A673 (cell line): ENCODE measurements at regions not wholly inside any gene's neighbourhood (a gene's known extent, or its start where the extent isn't known, plus 50 kb on each side); places are given as distances from the start of the nearest gene placed in this dataset.

ENCODE experiments used
- EZH2 ChIP-seq: fragments of 200-600 bp; sonication (generic); IDR thresholded peaks from 2 replicates; pipeline ENCODE4 v1.6.1; 2017; ENCODE audit warnings: borderline replicate concordance, low read depth, mild to moderate bottlenecking, mixed read lengths, antibody characterized with exemption, low read length; ENCODE audit not compliant: poor library complexity, severe bottlenecking
- TF ChIP-seq, protein P1 (sequence below): fragments of 300-800, 200-600 bp; sonication (generic); conservative IDR thresholded peaks from 2 replicates; pipeline ENCODE4 v1.5.1; 2017; ENCODE audit warnings: low read depth, mild to moderate bottlenecking, antibody characterized with exemption, low read length, moderate library complexity, mixed read lengths

DNA sequence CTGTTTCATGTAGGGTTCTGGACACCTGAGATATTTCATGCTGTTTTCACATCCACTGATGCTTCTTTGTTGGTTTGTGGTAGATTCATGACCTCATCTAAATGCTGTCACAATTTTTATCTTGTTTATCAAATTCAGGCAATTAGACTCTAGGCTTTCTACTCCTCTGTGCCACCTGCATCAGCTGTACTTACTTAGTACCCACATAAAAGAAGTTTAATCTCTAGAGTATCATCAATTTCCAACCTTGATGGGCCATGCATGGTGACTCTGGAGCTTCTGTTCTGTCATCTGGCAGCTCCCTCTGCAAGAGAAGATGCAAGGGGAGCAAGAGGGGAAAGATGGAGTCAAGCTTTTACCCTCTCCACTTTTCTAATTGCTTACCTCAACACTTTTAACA is 195.9 kb upstream of the VWC2 start:
- TF ChIP-seq, protein P1, sequence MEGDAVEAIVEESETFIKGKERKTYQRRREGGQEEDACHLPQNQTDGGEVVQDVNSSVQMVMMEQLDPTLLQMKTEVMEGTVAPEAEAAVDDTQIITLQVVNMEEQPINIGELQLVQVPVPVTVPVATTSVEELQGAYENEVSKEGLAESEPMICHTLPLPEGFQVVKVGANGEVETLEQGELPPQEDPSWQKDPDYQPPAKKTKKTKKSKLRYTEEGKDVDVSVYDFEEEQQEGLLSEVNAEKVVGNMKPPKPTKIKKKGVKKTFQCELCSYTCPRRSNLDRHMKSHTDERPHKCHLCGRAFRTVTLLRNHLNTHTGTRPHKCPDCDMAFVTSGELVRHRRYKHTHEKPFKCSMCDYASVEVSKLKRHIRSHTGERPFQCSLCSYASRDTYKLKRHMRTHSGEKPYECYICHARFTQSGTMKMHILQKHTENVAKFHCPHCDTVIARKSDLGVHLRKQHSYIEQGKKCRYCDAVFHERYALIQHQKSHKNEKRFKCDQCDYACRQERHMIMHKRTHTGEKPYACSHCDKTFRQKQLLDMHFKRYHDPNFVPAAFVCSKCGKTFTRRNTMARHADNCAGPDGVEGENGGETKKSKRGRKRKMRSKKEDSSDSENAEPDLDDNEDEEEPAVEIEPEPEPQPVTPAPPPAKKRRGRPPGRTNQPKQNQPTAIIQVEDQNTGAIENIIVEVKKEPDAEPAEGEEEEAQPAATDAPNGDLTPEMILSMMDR, result no peak
- no peak for TF ChIP-seq EZH2
